PC-3 (cell line): ENCODE measurements at regions not wholly inside any gene's neighbourhood (a gene's known extent, or its start where the extent isn't known, plus 50 kb on each side); places are given as distances from the start of the nearest gene placed in this dataset.

Experiments
- EZH2 ChIP-seq: fragments of 300-600 bp; sonication (generic); IDR thresholded peaks from one replicate; pipeline ENCODE4 v1.6.1; 2017; ENCODE audit warnings: antibody characterized with exemption, mild to moderate bottlenecking, low read length; ENCODE audit not compliant: unreplicated experiment
- TF ChIP-seq, protein P1 (sequence below): fragments of 300-600 bp; sonication (generic); conservative IDR thresholded peaks from 2 replicates; pipeline ENCODE4 v1.5.1; 2017; ENCODE audit warnings: antibody characterized with exemption, low read depth, mild to moderate bottlenecking, low read length

DNA sequence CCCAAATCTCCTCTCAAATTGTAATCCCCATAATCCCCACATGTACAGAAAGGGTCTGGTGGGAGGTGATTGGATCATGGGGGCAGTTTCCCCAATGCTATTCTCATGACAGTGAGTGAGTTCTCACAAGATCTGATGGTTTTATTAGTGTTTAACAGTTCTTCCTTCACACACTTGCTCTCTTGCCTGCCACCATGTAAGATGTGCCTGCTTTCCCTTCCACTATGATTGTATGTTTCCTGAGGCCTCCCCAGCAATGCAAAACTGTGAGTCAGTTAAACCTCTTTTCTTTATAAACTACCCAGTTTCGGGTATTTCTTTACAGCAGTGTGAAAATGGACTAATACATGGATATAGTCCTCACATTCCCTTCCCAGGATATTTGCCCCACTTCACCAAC is 126.7 kb upstream of the SPATA12 start:
- TF ChIP-seq, protein P1, sequence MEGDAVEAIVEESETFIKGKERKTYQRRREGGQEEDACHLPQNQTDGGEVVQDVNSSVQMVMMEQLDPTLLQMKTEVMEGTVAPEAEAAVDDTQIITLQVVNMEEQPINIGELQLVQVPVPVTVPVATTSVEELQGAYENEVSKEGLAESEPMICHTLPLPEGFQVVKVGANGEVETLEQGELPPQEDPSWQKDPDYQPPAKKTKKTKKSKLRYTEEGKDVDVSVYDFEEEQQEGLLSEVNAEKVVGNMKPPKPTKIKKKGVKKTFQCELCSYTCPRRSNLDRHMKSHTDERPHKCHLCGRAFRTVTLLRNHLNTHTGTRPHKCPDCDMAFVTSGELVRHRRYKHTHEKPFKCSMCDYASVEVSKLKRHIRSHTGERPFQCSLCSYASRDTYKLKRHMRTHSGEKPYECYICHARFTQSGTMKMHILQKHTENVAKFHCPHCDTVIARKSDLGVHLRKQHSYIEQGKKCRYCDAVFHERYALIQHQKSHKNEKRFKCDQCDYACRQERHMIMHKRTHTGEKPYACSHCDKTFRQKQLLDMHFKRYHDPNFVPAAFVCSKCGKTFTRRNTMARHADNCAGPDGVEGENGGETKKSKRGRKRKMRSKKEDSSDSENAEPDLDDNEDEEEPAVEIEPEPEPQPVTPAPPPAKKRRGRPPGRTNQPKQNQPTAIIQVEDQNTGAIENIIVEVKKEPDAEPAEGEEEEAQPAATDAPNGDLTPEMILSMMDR = no peak
- TF ChIP-seq EZH2 = no peak
